ENCODE measurements at regions not wholly inside any gene's neighbourhood (a gene's known extent, or its start where the extent isn't known, plus 50 kb on each side); places are given as distances from the start of the nearest gene placed in this dataset.

DNA sequence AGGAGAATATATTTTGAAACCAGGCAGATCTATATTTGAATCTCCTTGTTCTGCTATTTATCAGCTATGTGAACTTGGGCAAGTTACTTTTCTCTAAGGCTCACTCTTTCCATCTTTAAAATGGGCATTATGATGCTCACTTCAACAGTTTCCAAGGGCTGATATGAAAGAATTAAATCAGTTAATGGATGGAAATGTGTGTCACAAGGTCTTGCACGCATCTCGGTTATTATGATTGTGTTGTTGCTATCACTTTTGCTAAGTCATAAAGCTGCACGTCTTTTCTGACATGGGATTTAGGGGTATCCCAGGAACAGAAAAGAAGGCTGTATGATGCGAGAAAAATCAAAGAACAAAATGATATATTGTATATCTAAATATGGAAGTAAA, 721.5 kb upstream of the TBX3 start:
- no peak overlapping the region for H3K9ac ChIP-seq (ENCODE audit: low read length)
- H3K36me3 ChIP-seq (ENCODE audit: insufficient read depth, low read length): no peaks in the 10 kb centered on the region
- no peaks in the 10 kb centered on the region for H4K20me1 ChIP-seq (ENCODE audit: insufficient read depth)
- H3K27ac ChIP-seq (ENCODE audit: low read length): no peak overlapping the region
- TF ChIP-seq EP300 (conservative IDR thresholded peaks at IDR 0.05; ENCODE audit: poor library complexity, severe bottlenecking): no peak
- TF ChIP-seq CTCF (IDR thresholded peaks at IDR 0.05; ENCODE audit: poor library complexity, severe bottlenecking): no peak
- no peak for TF ChIP-seq REST (IDR thresholded peaks at IDR 0.05; ENCODE audit: borderline replicate concordance)
- TF ChIP-seq MXI1 (conservative IDR thresholded peaks at IDR 0.05; ENCODE audit: poor library complexity, severe bottlenecking): no peak
- no peak for TF ChIP-seq SMC3 (conservative IDR thresholded peaks at IDR 0.05; ENCODE audit: poor library complexity)
- no peak for TF ChIP-seq EZH2 (IDR thresholded peaks at IDR 0.05; ENCODE audit: borderline replicate concordance, insufficient read depth, low read length, poor library complexity, severe bottlenecking)
- TF ChIP-seq TAF1 (IDR thresholded peaks at IDR 0.05; ENCODE audit: low read depth): no peak
- TF ChIP-seq RAD21 (conservative IDR thresholded peaks at IDR 0.05): no peak
- TF ChIP-seq POLR2AphosphoS5 (IDR thresholded peaks at IDR 0.05): no peak
- no peaks in the 10 kb centered on the region for H3K79me2 ChIP-seq (replicated peaks; ENCODE audit: insufficient read depth, low read length)
- no peak overlapping the region for H3K4me2 ChIP-seq (ENCODE audit: low read length)
- H2AFZ ChIP-seq (ENCODE audit: low read depth, low read length): no peak overlapping the region
- H3K9me3 ChIP-seq (ENCODE audit: low read length): no peaks in the 10 kb centered on the region
- no peaks in the 10 kb centered on the region for H3F3A ChIP-seq (ENCODE audit: insufficient read depth, low read length, poor library complexity, severe bottlenecking)
- no peaks in the 10 kb centered on the region for H3K9me2 ChIP-seq (ENCODE audit: insufficient read depth, low read length)
- H3K27me3 ChIP-seq (ENCODE audit: insufficient read depth, low read depth, low read length): no peaks in the 10 kb centered on the region
- no peak overlapping the region for H3K4me3 ChIP-seq (ENCODE audit: low read length)

DNA sequence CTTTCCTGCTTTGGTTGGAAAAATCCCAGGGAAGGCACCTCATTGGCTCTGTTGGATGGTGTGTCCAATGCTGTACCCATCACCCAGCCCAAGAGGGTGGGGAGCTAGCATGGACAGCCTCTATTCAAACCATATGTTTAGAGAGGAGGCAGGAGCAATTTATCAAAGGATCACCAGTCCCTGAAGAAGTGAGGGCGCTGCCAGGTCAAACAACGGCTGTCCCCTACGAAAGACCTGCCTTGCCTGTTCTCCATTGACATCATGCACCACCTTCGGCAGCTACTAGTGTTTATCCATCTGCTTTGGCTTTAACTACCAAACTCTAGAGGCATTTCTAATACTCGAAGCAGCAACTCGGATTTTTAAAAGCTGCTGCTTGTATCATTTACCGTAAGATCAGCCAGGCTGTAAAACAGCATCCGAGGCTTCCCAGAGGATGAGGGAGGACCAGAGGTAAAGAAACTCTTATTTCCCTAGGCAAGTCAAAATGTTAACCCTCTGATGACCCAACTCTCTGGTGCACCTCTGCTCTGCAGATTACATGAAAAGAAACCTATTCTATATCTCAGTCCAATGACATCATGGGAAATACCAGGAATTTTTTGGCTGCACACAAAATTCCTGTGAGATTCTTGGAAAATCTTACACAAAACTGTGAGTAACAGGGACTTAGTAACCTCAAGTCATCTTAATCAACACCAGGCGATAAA, 720.9 kb upstream of the TBX3 start:
- Histone ChIP-seq H3K9me3 (ENCODE audit: low read length) (no peaks in the 10 kb centered on the region), H3K4me2 (ENCODE audit: low read length) (no peak overlapping the region), H3K27me3 (ENCODE audit: insufficient read depth, low read depth, low read length) (no peaks in the 10 kb centered on the region), H2AFZ (ENCODE audit: low read depth, low read length) (no peak overlapping the region), H3K79me2 (replicated peaks; ENCODE audit: insufficient read depth, low read length) (no peaks in the 10 kb centered on the region), H4K20me1 (ENCODE audit: insufficient read depth) (no peaks in the 10 kb centered on the region), H3F3A (ENCODE audit: insufficient read depth, low read length, poor library complexity, severe bottlenecking) (no peaks in the 10 kb centered on the region), H3K9ac (ENCODE audit: low read length) (no peak overlapping the region), H3K27ac (ENCODE audit: low read length) (no peak overlapping the region), H3K9me2 (ENCODE audit: insufficient read depth, low read length) (no peaks in the 10 kb centered on the region), H3K4me3 (ENCODE audit: low read length) (no peak overlapping the region), H3K36me3 (ENCODE audit: insufficient read depth, low read length) (no peaks in the 10 kb centered on the region)
- TF ChIP-seq EP300 (conservative IDR thresholded peaks at IDR 0.05; ENCODE audit: poor library complexity, severe bottlenecking) (no peak), CTCF (IDR thresholded peaks at IDR 0.05; ENCODE audit: poor library complexity, severe bottlenecking) (no peak), MXI1 (conservative IDR thresholded peaks at IDR 0.05; ENCODE audit: poor library complexity, severe bottlenecking) (no peak), POLR2AphosphoS5 (IDR thresholded peaks at IDR 0.05) (no peak), SMC3 (conservative IDR thresholded peaks at IDR 0.05; ENCODE audit: poor library complexity) (no peak)
